H54 (cell line): ENCODE measurements at regions not wholly inside any gene's neighbourhood (a gene's known extent, or its start where the extent isn't known, plus 50 kb on each side); places are given as distances from the start of the nearest gene placed in this dataset.
A peak's percentile ranks its signal among the peaks of the same experiment; 100 is the strongest.

Experiments
- DNase-seq: peaks from one replicate; pipeline ENCODE4 v3.0.0; 2011; ENCODE audit warnings: low spot score, mixed read lengths; ENCODE audit not compliant: insufficient read length
- FAIRE-seq: peaks from 3 replicates; lab custom pipeline; 2011; peaks lifted over from hg19 to GRCh38; lab: Jason Lieb, UNC
- POLR2A ChIP-seq: IDR thresholded peaks from 2 replicates; pipeline ENCODE4 v1.6.1; 2011; ENCODE audit warnings: low read depth, mild to moderate bottlenecking, low read length

DNA sequence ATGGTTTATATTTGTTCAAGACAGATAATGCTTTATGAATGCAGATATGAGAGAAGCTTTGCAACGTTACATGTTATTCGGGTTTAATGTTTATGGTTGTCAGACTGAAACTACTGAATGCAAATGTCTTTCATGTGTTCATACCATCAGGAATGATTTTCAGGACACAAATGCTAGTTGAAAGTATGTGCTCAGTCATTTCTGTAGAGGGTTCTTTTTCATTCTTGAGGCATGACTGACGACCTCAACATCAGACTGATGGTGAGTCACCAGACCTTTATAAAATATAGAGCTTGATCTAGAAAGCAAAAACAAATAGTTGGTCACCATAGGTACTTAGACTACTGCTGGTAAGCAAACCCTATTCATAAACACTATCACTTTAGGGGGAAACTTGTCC is 287.3 kb upstream of the NUDT12 start:
- DNase-seq (no peak), FAIRE-seq (peak; percentile 97)
- TF ChIP-seq POLR2A = no peak

- FAIRE-seq = peak; percentile 79
These were observed 284.5 kb upstream of the NUDT12 start for GRCh38 chr5:103847060-103847459.

GRCh38 chr5:103842936-103843335 is 280.3 kb upstream of the NUDT12 start:
- FAIRE-seq (no peak), DNase-seq (no peak)
- TF ChIP-seq POLR2A = no peak

More at GRCh38 chr5:103847060-103847459, 284.5 kb upstream of the NUDT12 start:
- no peak for TF ChIP-seq POLR2A
- DNase-seq = no peak

- TF ChIP-seq POLR2A = no peak
- DNase-seq (no peak), FAIRE-seq (no peak)
These were observed 278.0 kb upstream of the NUDT12 start for GRCh38 chr5:103840600-103840999.

GRCh38 chr5:103834216-103834615 is 271.6 kb upstream of the NUDT12 start:
- FAIRE-seq = no peak
- no peak for DNase-seq
- no peak for TF ChIP-seq POLR2A

DNA sequence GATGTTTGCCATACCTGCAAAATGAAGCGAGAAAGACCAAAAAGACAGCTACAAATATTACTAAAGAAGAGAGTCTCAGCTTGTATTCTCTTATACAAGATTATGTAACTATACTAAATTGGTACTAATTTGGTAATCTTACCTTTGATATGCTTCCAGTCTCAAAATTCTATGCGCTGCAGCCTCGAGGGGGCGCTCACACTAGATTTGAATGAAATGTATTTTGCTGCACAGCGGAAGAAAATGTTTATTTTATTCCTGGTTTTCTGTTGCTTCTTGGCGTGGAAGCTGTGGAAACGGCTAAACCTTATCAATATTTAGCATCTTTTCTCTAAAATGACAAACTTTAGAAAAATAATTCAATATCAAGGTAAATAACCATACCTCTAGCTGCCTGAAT is 267.0 kb upstream of the NUDT12 start:
- no peak for DNase-seq
- FAIRE-seq = no peak

DNA sequence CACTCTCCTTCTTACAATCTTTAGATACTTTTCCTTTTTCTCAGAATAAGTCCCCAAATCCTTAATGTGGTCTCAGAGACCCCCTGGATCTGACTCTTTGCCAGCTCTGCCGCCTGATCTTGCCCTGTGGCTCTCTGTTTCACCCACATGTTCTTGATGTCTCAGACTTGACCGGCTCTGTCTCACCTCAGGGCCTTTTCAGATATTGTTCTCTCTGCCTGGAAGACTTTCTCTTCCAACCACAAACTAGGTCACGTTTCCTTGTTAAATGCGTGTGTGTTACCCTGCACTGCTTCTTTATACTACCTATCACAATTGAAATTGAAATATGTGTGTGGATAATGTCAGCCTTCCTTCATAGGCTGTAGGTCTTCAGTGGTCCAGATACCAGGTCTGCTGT is 265.4 kb upstream of the NUDT12 start:
- FAIRE-seq = no peak
- TF ChIP-seq POLR2A = no peak
- DNase-seq = no peak

More for the DNA sequence above, 267.0 kb upstream of the NUDT12 start:
- TF ChIP-seq POLR2A = no peak

DNA sequence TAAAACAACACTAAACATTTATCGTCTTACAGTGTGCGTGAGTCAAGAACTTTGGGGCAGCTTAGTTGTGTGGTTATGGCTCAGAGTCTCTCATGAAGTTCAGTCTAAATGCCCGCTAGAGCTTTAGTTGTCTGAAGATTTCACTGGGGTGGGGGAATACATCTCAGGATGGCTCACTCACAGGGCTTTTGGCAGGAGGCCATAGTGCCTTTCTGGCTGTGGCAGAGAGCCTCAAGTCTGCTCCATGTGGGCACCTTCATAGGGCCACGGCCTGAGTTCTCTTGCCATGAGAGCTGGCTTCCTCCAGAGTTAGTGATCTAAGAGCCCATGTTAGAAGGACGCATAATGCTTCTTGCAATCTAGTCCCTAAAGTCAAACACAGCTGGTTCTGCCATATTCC is 258.8 kb upstream of the NUDT12 start:
- DNase-seq = no peak
- no peak for FAIRE-seq
- no peak for TF ChIP-seq POLR2A

GRCh38 chr5:103808464-103809106 is 246.0 kb upstream of the NUDT12 start:
- FAIRE-seq (peak; percentile 90), DNase-seq (peak; percentile 30)
- TF ChIP-seq POLR2A = no peak

DNA sequence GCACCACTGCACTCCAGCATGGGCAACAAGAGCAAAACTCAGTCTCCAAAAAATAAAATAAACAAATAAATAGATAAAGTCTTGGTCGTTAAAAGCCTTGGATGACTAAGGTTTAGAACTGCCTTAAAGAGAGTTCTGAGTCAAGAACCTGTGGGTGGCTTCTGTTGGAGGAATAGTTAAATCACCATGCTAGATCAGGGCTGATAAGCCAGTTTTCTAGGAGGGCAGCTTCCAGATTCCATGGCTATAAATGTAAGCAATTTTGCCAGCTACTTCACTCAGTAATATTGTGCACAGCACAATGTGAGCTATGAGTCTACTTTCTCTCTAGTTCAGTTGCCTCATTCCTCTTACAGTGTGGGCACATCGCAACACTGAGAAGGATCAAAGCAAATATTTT is 242.1 kb upstream of the NUDT12 start:
- peak; percentile 55 for FAIRE-seq
- no peak for DNase-seq
- TF ChIP-seq POLR2A = no peak

DNA sequence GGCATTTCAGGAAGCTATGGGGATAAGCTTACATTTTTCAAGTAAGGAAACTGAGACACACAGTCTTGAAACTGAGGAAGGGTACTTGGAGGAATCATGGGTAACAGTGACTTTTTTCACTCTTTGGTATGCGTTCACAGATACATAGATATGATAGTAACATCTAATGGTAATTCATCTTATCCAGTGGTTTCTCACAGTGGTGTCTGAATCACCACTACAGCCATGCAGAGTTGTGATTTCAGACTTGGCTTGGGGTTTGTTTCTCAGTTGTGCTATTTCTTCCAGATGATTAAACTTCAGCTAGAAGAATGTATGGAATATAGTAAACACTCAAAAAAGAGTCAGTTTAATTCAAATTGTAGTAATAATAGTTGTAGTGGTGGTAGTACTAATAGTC is 239.1 kb upstream of the NUDT12 start:
- no peak for TF ChIP-seq POLR2A

GRCh38 chr5:103800741-103801495 is 238.3 kb upstream of the NUDT12 start:
- DNase-seq = no peak

More for the DNA sequence above, 239.1 kb upstream of the NUDT12 start:
- DNase-seq (no peak), FAIRE-seq (no peak)

DNA sequence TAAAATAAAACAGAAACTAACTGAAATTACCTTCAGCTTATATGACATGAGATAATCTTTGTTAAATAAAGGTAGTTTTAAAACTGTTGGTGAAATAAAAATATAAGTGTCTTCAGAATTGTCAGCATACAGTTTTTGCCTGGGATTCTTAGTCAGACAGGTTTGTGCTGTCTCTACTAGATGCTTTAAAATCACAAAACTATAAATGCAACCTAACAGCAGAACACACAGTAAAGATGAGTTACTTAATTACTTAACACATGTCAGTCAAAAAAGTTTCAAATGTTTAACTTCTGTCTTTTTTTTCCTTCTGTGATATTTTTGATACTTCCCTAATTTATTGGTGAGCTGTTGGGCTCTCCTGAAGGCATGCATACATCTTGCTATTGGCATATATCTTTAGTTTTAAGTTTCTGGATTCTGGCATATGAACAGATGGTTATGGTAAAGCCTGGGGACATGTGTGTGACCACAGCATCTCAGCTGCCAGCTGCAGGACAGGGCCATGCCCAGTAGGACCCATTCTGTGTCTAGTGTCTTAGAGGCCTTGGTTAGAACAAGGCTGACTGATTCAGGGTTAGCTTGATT is 231.1 kb upstream of the NUDT12 start:
- TF ChIP-seq POLR2A = no peak
- no peak for DNase-seq
- FAIRE-seq = no peak

More at GRCh38 chr5:103800741-103801495, 238.3 kb upstream of the NUDT12 start:
- TF ChIP-seq POLR2A = no peak
- peak; percentile 33 for FAIRE-seq

- DNase-seq = no peak
- no peak for TF ChIP-seq POLR2A
- no peak for FAIRE-seq
These were observed 223.0 kb upstream of the NUDT12 start for GRCh38 chr5:103785569-103785968.

DNA sequence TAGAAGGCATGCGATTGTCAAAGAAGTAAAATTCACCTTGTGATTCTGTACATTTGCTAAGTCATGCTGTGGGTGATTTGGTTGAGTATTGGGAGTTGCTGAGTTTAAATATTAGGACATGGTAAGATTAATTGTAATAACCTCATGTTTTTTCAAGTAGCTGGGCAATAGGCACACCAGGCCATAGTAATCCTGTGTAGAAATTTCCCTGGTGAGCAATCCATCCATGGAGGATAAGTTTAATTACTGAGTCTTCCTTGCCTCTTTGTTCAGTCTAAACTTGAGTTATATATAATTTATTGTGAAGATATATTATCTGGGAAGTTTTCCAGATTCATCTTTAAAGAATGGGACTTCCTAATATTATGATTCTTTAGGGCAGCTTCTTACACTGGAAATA is 221.1 kb upstream of the NUDT12 start:
- DNase-seq (no peak), FAIRE-seq (peak; percentile 61)
- TF ChIP-seq POLR2A = no peak
